SH-SY5Y (cell line): ENCODE measurements at regions not wholly inside any gene's neighbourhood (a gene's known extent, or its start where the extent isn't known, plus 50 kb on each side); places are given as distances from the start of the nearest gene placed in this dataset.

Experiments used
- GATA2 ChIP-seq: IDR thresholded peaks from 2 replicates; pipeline ENCODE4 v1.6.1; 2011; ENCODE audit warnings: mild to moderate bottlenecking, low read depth, low read length
- GATA3 ChIP-seq: IDR thresholded peaks from 2 replicates; pipeline ENCODE4 v1.6.1; 2011; ENCODE audit warnings: low read depth, mild to moderate bottlenecking, low read length, moderate library complexity

- TF ChIP-seq GATA2 (no peak), GATA3 (no peak)
Observed at GRCh38 chr17:73754886-73755400, 110.7 kb upstream of the SDK2 start.
